K562 (cell line): ENCODE measurements at regions not wholly inside any gene's neighbourhood (a gene's known extent, or its start where the extent isn't known, plus 50 kb on each side); places are given as distances from the start of the nearest gene placed in this dataset.

ENCODE experiments used
- ATAC-seq: fragments of 200-7000 bp; cut with Tn5 transposase; 3 replicates; pipeline ENCODE4 v1.9.1; 2020; ENCODE audit warnings: moderate library complexity
- BruUV-seq: library from RNA; stranded (reverse); fragments of 400-500 nt; replicated peaks from 2 replicates; lab custom pipeline; 2021; lab: Mats Ljungman, UMichigan
- CTCF ChIA-PET: fragments of 300-600 bp; formaldehyde crosslinking; extraction: SDS; loops from one replicate; lab custom pipeline; 2021; ENCODE audit warnings: low intra/inter-chr PET ratio; lab: Yijun Ruan, JAX
- POLR2A ChIA-PET: fragments of 300-600, 350-650 bp; sonication (Branson Sonifier 250); formaldehyde crosslinking; extraction: SDS; loops from one replicate; lab custom pipeline; 2021; ENCODE audit warnings: antibody characterized with exemption, inconsistent platforms; lab: Yijun Ruan, JAX
- DNase-seq, 4 experiments: peaks; one replicate each; pipeline versions ENCODE4 v3.0.0 to v3.0.0-alpha.2; 2011 to 2018; ENCODE audit warnings: low spot score in 3 of 4, mixed read lengths in 3 of 4; ENCODE audit errors: extremely low read depth in 1 of 4
- FAIRE-seq: peaks from 2 replicates; lab custom pipeline; 2011; peaks lifted over from hg19 to GRCh38; lab: Jason Lieb, UNC
- H2AFZ ChIP-seq: 2 replicates; pipeline ENCODE4 v1.6.0; 2011; ENCODE audit warnings: low read depth, low read length, control low read depth, inconsistent platforms
- H3K27ac ChIP-seq: fragments of 200-600 bp; 3 replicates; pipeline ENCODE4 v1.8.0; 2011; ENCODE audit warnings: low read depth, mild to moderate bottlenecking, control low read depth, inconsistent platforms, low read length, moderate library complexity, mixed read lengths; ENCODE audit errors: extremely low read depth
- H3K27me3 ChIP-seq, 2 experiments: fragments of 300-600 bp in 1 of 2; 2 replicates in 1 of 2; 3 replicates in 1 of 2; pipeline versions ENCODE4 v1.6.0 to v1.8.0; 2011; ENCODE audit warnings: inconsistent platforms in 2 of 2, low read length in 2 of 2, mild to moderate bottlenecking in 1 of 2, mixed read lengths in 1 of 2, moderate library complexity in 1 of 2; ENCODE audit not compliant: control insufficient read depth in 2 of 2, insufficient read depth in 2 of 2
- H3K36me3 ChIP-seq: fragments of 300-600 bp; 3 replicates; pipeline ENCODE4 v1.8.0; 2011; ENCODE audit warnings: mild to moderate bottlenecking, low read length, inconsistent platforms; ENCODE audit not compliant: control insufficient read depth, insufficient read depth
- H3K4me1 ChIP-seq, 2 experiments: fragments of 200-600 bp in 1 of 2; replicated peaks in 1 of 2; 2 replicates in 1 of 2; 3 replicates in 1 of 2; pipeline versions ENCODE4 v1.5.1 to v1.8.0; 2011; ENCODE audit warnings: inconsistent platforms in 2 of 2, low read length in 2 of 2, mild to moderate bottlenecking in 1 of 2, mixed read lengths in 1 of 2, moderate library complexity in 1 of 2; ENCODE audit not compliant: control insufficient read depth in 2 of 2, insufficient read depth in 2 of 2
- H3K4me2 ChIP-seq: 2 replicates; pipeline ENCODE4 v1.6.1; 2011; ENCODE audit warnings: low read length, control low read depth, inconsistent platforms, mixed read lengths; ENCODE audit not compliant: insufficient read depth
- H3K4me3 ChIP-seq: fragments of 200-600 bp; sonication (generic), shearing (Covaris generic); 2 replicates; pipeline ENCODE4 v1.5.1; 2016; ENCODE audit warnings: control low read depth, inconsistent platforms
- H3K79me2 ChIP-seq: fragments of 200-600 bp; 3 replicates; pipeline ENCODE4 v1.8.0; 2011; ENCODE audit warnings: low read length, inconsistent platforms; ENCODE audit not compliant: control insufficient read depth, insufficient read depth
- H3K9ac ChIP-seq, 2 experiments: 2 replicates each; pipeline versions ENCODE4 v1.6.0 to v1.6.1; 2011; ENCODE audit warnings: low read depth in 2 of 2, low read length in 2 of 2, control low read depth in 1 of 2, inconsistent platforms in 1 of 2, mild to moderate bottlenecking in 1 of 2, mixed read lengths in 1 of 2; ENCODE audit not compliant: insufficient read depth in 1 of 2
- H3K9me1 ChIP-seq: one replicate; pipeline ENCODE4 v1.6.0; 2011; ENCODE audit warnings: inconsistent platforms, mild to moderate bottlenecking, low read length, moderate library complexity; ENCODE audit not compliant: control insufficient read depth, insufficient read depth
- H3K9me3 ChIP-seq: replicated peaks from 2 replicates; pipeline ENCODE4 v1.5.1; 2011; ENCODE audit warnings: low read depth, low read length, inconsistent platforms; ENCODE audit not compliant: control insufficient read depth, insufficient read depth
- H4K20me1 ChIP-seq: replicated peaks from 2 replicates; pipeline ENCODE4 v1.6.1; 2011; ENCODE audit warnings: low read length, inconsistent platforms, mixed read lengths; ENCODE audit not compliant: control insufficient read depth, insufficient read depth
- ARID1B ChIP-seq: fragments of 450-650 bp; IDR thresholded peaks from 2 replicates; pipeline ENCODE4 v1.6.1; 2016; ENCODE audit warnings: antibody characterized with exemption, mild to moderate bottlenecking, inconsistent platforms
- CXXC5 ChIP-seq: fragments of 250-450 bp; sonication (Bioruptor Pico); IDR thresholded peaks from 2 replicates; pipeline ENCODE4 v1.8.0; 2022; ENCODE audit warnings: inconsistent platforms, mild to moderate bottlenecking, moderate library complexity
- FOXJ2 ChIP-seq: fragments of 200-800 bp; sonication (Bioruptor generic); IDR thresholded peaks from 2 replicates; pipeline ENCODE4 v1.6.1; 2016; ENCODE audit warnings: missing genetic modification characterization, missing compliant biosample characterization
- GATA2 ChIP-seq: sonication (generic); formaldehyde crosslinking; IDR thresholded peaks from 2 replicates; pipeline ENCODE4 v1.4.0; 2020; ENCODE audit warnings: mild to moderate bottlenecking, missing genetic modification reagents
- GTF2A2 ChIP-seq: IDR thresholded peaks from 2 replicates; pipeline ENCODE4 v1.6.1; 2016; ENCODE audit warnings: mild to moderate bottlenecking, missing genetic modification characterization, missing compliant biosample characterization
- HBP1 ChIP-seq: fragments of 450-650 bp; formaldehyde crosslinking; IDR thresholded peaks from 2 replicates; pipeline ENCODE4 v1.4.0; 2022; ENCODE audit warnings: missing genetic modification characterization
- HES1 ChIP-seq: fragments of 450-650 bp; IDR thresholded peaks from 2 replicates; pipeline ENCODE4 v1.6.1; 2016; ENCODE audit warnings: low read depth, mild to moderate bottlenecking, moderate library complexity
- LEF1 ChIP-seq: fragments of 450-650 bp; IDR thresholded peaks from 2 replicates; pipeline ENCODE4 v1.6.1; 2016; ENCODE audit warnings: mild to moderate bottlenecking
- NCOA4 ChIP-seq: fragments of 450-650 bp; IDR thresholded peaks from 2 replicates; pipeline ENCODE4 v1.6.1; 2018; ENCODE audit warnings: mild to moderate bottlenecking; ENCODE audit not compliant: partially characterized antibody
- NEUROD1 ChIP-seq: fragments of 150-350 bp; IDR thresholded peaks from 2 replicates; pipeline ENCODE4 v1.6.1; 2014; ENCODE audit warnings: borderline replicate concordance, low read length, low read depth; ENCODE audit not compliant: partially characterized antibody
- SLC30A9 ChIP-seq: fragments of 250-450 bp; sonication (Bioruptor Pico); IDR thresholded peaks from 2 replicates; pipeline ENCODE4 v1.8.0; 2022; ENCODE audit warnings: mild to moderate bottlenecking, moderate library complexity
- SMAD2 ChIP-seq: fragments of 150-350 bp; IDR thresholded peaks from 2 replicates; pipeline ENCODE4 v1.6.1; 2014; ENCODE audit warnings: low read depth, mild to moderate bottlenecking, low read length
- STAG1 ChIP-seq: sonication (generic); formaldehyde crosslinking; IDR thresholded peaks from 2 replicates; pipeline ENCODE4 v1.5.0; 2020; ENCODE audit warnings: missing genetic modification reagents, borderline replicate concordance
- TAL1 ChIP-seq: fragments of 450-650 bp; IDR thresholded peaks from 2 replicates; pipeline ENCODE4 v1.6.1; 2016; ENCODE audit warnings: mild to moderate bottlenecking
- TRIM24 ChIP-seq, 2 experiments: fragments of 450-650 bp; IDR thresholded peaks; 2 replicates each; pipeline ENCODE4 v1.6.1; 2016
- ZC3H11A ChIP-seq: IDR thresholded peaks from 2 replicates; pipeline ENCODE4 v1.6.1; 2012; ENCODE audit warnings: low read depth, low read length, improper control_type of control experiment
- ZNF311 ChIP-seq: fragments of 250-450 bp; sonication (Bioruptor Pico); IDR thresholded peaks from 2 replicates; pipeline ENCODE4 v1.4.0; 2020; ENCODE audit warnings: mild to moderate bottlenecking, moderate library complexity
- WGBS: fragments of 100-300 bp; shearing (Covaris generic); methylation state at CpG from one replicate; pipeline ENCODE4 v1.1.6; 2016; ENCODE audit warnings: low coverage, mixed read lengths; ENCODE audit not compliant: insufficient coverage; ENCODE audit errors: missing lambda C conversion rate; 5-methylcytosine and 5-hydroxymethylcytosine counted together
- in situ Hi-C: fragments of 300-500 bp; cut with MboI; formaldehyde crosslinking; loops from 4 replicates; pipeline ENCODE4 v1.15.0; 2018; ENCODE audit warnings: inconsistent platforms, mixed read lengths
- intact Hi-C: fragments of 100-400 bp; cut with micrococcal nuclease; formaldehyde crosslinking; loops from 2 replicates; pipeline ENCODE4 v1.14.2; 2022
- TF ChIP-seq, protein P1 (sequence below): IDR thresholded peaks from 3 replicates; pipeline ENCODE4 v1.6.1; 2011; ENCODE audit warnings: borderline replicate concordance, mild to moderate bottlenecking; ENCODE audit not compliant: insufficient read length, insufficient read depth

- no peak for TF ChIP-seq HBP1 (CRISPR knock-in tag)
- no peak for TF ChIP-seq ARID1B
- no peak for TF ChIP-seq SLC30A9 (CRISPR knock-in tag)
- TF ChIP-seq FOXJ2 (tag) = no peak
These were observed 77.5 kb upstream of the ZEB2 start (continued) for GRCh38 chr2:144597388-144597787.

DNA sequence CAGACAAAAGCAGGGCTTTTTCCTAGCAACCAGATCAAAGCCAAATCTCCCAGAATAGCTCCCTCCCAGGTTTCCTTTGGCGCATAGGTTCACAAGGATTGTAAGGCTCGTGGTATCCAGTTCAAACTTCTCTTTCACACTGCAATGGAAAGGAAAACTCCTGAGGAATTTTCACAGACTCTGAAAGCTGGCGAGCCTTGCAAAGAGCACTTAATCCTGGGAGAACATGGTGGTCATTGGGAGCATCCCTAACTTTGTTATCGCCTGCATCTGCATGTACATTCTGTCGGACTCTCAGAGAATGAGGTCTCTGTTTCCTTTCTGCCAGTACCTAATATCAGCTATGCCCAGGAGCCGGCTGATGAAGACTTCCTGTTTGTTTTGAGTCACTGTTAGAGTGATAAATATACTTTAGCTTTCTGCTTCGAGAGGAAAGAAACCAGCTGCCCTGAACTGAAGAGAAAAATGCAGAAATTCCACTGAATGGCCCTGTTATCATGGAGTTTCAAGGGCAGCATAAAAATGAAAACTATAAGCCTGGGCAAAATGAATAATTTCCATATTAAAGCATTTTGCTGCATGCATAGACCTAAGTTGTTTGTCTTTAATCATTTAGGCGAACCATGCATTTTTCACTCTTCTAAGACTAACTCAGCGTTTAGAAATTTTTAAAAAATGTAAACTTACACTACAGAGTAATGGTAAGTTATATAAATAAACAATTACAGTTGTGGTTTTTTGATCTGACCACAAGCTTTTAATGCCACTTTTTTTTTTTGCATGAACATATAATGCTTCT lies 76.4 kb upstream of the ZEB2 start:
- intact Hi-C loops = loop anchor here (5.0 kb wide), 1 partner anchor 86 kb away; no protein-coding TSS in a partner anchor
- TF ChIP-seq ZC3H11A (no peak), NCOA4 (no peak), LEF1 (peak; percentile 72), TAL1 (peak; percentile 85), ZNF311 (peak; percentile 70; the same call in 1 of the 2 replicates), TRIM24 (IDR thresholded peaks at IDR 0.05) (peak; percentile 65 to 84), NEUROD1 (peak; percentile 59), HES1 (no peak), STAG1 (CRISPR knock-in tag) (no peak), GATA2 (peak; percentile 76), SMAD2 (no peak), CXXC5 (CRISPR knock-in tag) (0 out of 2 replicates have a peak, but pooled peaks have one; percentile 19), GTF2A2 (tag) (no peak)
- TF ChIP-seq, protein P1, sequence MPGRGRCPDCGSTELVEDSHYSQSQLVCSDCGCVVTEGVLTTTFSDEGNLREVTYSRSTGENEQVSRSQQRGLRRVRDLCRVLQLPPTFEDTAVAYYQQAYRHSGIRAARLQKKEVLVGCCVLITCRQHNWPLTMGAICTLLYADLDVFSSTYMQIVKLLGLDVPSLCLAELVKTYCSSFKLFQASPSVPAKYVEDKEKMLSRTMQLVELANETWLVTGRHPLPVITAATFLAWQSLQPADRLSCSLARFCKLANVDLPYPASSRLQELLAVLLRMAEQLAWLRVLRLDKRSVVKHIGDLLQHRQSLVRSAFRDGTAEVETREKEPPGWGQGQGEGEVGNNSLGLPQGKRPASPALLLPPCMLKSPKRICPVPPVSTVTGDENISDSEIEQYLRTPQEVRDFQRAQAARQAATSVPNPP = no peak

More for the DNA sequence above, 76.4 kb upstream of the ZEB2 start:
- H3K36me3 ChIP-seq = 0 out of 3 replicates have a peak, but pooled peaks cover 9% of the 10 kb centered on the region
- BruUV-seq = no TSS peak
- POLR2A ChIA-PET = interaction anchor here (0.6 to 3.7 kb wide), 7 partner anchors 9 to 455 kb away, joined by 3 to 25 read pairs (median 4); no protein-coding TSS in a partner anchor
- peak overlapping the region; percentile 1; the same call in 1 of the 2 replicates for H3K4me3 ChIP-seq
- FAIRE-seq (peak; percentile 82), ATAC-seq (peak; percentile 88), DNase-seq (peak in 2 of 4 experiments; percentile 70 to 84)
- H3K27ac ChIP-seq = peak overlapping the region; percentile 83
- WGBS = 5% methylated on average over 9 of the region's 9 CpGs
- no peaks in the 10 kb centered on the region for H4K20me1 ChIP-seq
- H3K27me3 ChIP-seq = no peaks in the 10 kb centered on the region
- no peaks in the 10 kb centered on the region for H3K9me1 ChIP-seq
- peak overlapping the region; percentile 82 for H2AFZ ChIP-seq
- H3K79me2 ChIP-seq = no peaks in the 10 kb centered on the region; the same call in 2 of the 3 replicates
- CTCF ChIA-PET = no interaction called here
- in situ Hi-C loops = no loop called here
- peaks cover 7 to 25% of the 10 kb centered on the region in 2 experiments; a peak in 4 of 5 replicates for H3K4me1 ChIP-seq
- peaks cover 22% of the 10 kb centered on the region for H3K9me3 ChIP-seq
- peak overlapping the region; percentile 65 for H3K4me2 ChIP-seq
- peak overlapping the region; percentile 53 to 56; a peak in 3 of 4 replicates for H3K9ac ChIP-seq
